DMS 273 (cell line): ENCODE measurements at regions not wholly inside any gene's neighbourhood (a gene's known extent, or its start where the extent isn't known, plus 50 kb on each side); places are given as distances from the start of the nearest gene placed in this dataset.
"Not testable (repeated sequence)": the region's sequence is repeated elsewhere in the genome, so short reads cannot be mapped to it uniquely, and the experiment has no call there.

Experiments
- DNase-seq: peaks from one replicate; lab custom pipeline; 2025; ENCODE audit not compliant: unreplicated experiment; lab: John Stamatoyannopoulos, UW

DNA sequence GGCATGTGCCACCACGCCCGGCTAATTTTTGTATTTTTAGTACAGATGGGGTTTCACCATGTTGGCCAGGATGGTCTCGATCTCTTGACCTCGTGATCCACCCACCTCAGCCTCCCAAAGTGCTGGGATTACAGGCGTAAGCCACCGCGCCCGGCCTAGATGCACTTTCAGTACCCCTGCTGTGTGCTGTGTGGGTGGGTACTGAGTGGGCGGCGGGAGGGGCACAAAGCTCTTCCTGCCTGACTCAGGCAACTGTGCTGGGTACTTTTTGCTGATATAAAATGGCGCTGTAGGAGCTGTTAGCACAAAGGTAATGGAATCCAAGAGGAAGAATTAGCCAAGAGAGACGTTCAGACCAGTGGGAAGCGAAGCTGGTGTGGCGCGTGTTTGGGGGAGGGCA is 79.6 kb upstream of the HES1 start:
- not testable (repeated sequence) for DNase-seq

DNA sequence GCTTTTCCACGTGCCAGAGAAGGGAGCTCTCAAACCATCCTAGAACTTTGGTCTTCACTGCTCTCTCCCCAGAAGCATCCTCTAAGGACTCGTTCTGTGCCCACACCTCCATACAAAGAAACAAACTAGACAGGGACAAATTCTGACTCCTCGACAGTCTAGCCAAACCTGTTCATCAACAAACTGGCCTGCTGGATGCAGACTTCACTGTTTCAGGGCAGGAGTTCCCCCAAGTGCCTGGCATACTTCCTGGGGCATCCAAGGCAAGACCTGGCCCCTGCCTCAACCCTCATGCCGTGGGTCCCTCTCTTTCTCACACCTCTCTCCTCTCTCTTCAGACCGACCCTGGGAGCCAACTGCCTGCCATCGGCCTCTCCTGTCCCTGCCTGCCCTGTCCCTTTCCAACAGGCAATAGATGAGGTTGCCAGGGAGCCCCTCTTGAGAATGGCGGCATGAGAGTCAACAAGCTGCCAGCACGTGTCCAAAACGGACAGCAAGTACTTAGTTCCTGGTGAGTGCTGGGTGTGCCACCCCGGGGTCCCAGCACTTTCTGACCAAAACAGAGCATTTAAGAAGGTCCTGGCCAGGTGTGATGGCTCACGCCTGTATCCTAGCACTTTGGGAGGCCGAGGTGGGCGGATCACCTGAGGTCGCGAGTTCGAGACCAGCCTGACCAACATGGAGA is 79.1 kb upstream of the HES1 start:
- DNase-seq: no peak

DNA sequence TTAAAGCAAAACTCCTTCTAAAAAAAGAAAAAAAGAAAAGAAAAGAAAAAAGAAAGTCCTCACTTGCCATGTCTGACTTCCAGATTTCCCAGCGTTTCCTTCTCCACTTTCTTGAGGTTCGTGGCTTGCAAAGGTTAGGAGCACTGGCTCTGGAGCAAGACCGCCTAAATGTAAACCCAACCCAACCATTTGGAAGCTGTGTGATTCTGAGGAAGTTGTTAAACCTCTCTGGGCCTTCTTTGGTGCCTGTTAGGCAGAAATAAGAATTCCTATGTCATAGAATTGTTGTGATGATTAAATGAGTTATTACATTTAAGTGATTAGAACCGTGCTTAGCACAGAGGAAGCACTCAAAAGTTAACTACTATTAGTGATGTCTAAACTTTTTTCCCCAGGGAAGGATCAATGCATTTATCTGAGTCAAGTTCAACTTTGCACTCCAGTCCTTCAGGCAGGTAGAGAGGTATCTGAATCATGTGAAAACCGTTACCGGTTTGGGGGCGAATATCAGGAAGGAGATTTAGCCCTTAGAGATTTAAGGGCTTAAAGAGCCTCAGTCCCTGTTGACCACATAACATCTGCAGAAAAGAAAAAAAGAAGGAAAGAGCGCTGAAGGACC is 78.3 kb upstream of the HES1 start:
- DNase-seq: no peak

DNA sequence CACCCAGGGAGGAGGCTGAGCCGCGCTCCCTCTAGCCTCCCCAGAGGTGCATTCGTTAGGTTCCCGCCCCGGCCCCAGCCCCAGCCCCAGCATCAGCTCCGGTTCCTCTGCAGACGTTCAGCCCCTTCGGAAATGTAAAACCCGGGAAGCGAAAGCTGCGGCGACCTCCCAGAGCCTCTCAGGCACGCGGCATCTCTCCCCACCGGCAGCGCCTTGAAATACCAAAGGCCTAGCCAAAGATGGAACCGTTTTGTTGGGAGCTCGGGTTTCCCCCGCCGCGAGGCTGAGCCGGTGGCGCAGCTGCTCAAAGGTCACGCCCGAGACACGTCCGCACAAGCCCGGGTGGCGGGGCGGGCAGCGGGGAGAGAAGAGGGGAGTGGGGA is 77.8 kb upstream of the HES1 start:
- peak; percentile 90 for DNase-seq

DNA sequence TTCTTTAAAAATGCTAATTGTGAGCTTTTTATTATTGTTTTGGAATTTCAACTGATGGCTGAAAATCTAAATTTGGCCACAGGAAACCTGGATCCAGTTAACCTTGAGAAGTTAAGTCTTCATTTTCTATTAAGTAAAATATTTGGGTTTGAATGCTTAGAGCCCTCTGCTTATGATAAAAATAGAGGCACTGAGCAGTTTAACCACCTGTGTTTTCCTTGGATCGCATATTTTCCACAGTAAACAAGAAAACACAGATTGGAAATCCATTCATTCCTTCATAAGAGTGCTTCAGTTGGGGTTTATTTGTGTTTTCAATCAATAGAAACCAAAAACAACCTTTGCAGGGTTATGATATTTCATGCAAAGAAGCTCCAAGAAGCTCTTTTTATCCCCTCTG is 77.2 kb upstream of the HES1 start:
- DNase-seq: no peak

DNA sequence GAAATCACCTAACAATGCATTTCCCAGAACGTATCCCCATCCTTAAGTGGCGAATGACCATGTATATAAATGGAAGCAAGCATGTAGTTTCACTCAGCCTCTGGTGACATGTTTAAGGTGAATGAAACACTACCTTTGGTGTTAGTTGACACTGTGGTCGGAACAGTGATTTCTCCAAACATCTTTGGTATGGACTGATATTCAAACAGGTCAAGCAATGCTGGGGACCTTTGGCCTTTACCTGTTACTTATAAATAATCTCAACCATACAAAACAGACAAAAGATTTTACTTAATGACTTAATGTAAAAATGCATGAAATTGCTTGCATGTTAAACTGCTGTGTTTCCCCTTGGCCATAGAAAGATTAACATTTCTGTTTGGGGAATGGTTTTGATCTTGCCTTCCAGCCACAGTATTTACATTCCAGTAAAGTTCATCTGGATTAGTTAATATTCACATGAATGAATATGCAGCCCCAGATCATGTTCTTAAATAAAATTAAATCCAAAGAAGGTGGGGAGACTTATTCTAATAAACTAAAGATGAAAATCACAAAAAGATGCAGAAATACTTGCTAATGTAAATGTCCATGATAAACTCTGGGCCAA is 74.4 kb upstream of the HES1 start:
- DNase-seq: no peak

DNA sequence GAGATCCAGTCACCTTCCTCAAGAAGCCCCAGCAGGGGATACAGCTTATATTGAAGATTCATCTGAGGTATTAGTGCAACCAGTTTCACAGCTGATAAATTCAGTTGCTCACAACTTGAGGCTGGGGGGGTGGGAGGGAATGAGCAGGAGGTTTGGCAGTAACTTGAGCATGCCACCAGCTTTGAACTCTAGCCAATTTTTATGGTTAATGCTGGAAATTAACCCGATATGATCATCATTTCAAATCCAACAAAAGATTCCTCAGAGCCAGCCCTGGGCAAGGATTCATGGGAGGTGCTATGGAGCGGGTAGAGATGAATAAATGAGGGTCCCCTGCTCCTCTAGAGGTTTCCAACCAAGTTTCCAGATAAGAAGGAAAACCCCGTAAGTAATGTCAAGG is 73.1 kb upstream of the HES1 start:
- peak; percentile 40 for DNase-seq

DNA sequence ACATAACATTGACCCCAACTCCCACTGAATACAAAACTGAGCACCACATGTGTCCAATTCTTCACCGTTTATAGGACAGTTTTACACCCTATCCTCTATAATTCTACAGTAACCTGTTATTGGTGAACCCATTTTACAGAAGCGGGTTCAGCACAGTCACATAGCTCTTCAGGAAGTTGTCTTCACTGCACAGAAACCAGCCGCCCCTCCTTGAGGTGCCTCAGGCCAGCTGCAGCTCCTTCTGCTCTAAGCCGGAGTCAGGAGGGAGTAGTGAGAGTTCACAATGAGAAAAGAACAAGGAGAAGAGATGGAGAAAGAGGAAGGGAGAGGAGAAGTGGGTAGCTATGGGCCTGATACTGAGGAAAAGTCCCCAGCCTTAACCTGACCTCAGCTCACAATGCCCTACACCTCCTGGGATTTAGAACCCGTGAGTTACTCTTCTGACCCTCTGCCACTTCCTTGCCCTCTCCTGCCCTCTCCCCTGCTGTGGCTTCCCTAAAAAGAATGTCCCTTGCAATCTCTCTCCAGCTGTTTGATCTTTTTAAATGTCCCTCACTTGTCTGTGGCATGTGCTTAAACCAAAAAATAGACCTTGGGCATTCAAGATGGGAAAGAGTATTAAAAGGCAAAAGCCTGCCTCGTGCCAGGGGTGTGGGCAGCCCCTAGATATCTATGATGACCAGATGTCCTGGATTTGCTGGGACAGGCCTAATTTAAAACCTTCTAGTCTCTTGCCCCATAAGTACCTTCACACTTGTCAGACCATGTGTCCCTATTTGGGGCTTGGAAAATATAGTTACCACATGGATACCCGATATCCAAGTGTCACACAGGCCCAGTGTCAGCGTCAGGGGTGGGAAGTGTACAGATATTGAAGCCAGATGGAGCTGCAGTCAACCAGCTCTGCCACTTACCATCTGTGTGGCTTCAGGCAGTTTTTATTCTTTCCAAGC is 71.3 kb upstream of the HES1 start:
- DNase-seq: peak; percentile 61

DNA sequence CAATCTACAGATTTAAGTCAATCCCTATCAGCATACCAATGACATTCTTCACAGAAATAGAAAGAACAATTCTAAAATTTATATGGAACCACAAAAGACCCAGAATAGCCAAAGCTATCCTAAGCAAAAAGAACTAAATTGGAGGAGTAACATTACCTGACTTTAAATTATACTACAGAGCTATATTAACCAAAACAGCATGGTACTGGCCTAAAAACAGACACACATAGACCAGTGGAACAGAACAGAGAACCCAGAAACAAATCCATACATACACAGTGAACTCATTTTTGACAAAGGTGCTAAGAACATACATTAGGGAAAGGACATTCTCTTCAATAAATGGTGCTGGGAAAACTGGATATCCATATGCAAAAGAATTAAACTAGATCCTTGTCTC is 68.6 kb upstream of the HES1 start:
- DNase-seq: not testable (repeated sequence)

DNA sequence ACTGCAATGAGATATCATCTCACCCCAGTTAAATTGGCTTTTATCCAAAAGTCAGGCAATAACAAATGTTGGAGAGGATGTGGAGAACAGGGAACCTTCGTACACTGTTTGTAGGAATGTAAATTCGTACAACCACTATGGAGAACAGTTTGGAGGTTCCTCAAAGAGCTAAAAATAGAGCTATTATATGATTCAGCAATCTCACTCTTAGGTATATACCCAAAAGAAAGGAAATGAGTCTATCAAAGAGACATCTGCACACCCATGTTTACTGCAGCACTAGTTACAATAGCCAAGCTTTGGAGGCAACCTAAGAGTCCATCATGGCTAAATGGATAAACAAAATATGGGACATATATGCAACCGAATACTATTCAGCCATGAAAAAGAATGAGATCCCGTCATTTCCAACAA is 68.0 kb upstream of the HES1 start:
- DNase-seq: peak; percentile 46

DNA sequence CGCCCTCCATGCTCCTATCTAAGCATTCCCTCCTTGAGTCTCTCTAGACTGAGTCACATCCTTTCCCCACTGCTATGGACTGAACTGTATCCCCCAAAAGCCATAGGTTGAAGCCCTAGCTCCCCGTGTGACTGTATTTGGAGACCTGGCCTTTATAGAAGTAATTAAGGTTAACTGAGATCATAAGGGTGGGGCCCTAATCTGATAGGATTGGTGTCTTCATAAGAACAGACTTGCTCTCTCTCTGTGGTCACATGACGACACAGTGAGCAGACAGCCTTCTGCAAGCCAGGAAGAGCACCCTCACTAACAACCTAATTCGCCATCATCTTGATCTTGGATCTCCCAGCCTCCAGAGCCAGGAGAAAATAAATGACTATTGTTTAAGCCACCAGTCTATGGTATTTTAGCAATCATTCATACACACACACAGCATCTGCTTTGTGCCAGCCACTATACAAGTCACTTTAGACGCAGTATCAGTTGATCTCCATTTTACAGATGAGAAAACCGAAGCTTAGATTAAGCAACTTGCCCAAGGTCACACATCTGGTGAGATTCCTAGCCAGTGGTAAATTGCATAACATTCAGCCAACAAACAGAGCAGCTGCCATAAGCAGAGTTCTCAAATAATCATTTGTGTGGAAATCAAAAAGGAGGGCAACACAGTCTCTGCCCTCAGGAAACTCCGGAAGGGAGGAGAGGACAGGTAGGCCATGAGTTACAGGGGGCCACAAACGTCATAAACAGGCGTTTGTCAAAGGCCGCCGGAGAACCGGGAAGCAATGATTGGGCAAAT is 66.3 kb upstream of the HES1 start:
- DNase-seq: no peak

DNA sequence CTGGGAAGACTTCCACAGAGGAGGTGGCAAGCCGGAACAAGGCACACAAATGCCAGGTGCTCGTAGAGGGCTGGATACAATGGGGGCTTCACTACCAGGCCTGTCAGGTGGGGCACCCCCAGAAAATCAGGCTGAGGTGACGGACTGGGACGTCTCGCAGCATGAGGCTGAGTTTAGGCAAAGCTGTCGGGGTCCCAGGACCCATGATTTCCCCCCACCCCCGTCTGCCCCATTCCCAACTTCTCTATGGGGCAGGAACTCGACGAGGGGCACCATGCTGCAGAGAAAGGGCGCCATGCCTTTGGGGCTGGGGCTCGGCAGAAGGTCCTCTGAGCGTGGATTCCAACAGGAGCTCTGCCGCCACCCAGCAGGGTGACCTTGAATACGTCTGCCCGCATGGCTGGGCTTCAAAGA is 65.7 kb upstream of the HES1 start:
- DNase-seq: no peak

DNA sequence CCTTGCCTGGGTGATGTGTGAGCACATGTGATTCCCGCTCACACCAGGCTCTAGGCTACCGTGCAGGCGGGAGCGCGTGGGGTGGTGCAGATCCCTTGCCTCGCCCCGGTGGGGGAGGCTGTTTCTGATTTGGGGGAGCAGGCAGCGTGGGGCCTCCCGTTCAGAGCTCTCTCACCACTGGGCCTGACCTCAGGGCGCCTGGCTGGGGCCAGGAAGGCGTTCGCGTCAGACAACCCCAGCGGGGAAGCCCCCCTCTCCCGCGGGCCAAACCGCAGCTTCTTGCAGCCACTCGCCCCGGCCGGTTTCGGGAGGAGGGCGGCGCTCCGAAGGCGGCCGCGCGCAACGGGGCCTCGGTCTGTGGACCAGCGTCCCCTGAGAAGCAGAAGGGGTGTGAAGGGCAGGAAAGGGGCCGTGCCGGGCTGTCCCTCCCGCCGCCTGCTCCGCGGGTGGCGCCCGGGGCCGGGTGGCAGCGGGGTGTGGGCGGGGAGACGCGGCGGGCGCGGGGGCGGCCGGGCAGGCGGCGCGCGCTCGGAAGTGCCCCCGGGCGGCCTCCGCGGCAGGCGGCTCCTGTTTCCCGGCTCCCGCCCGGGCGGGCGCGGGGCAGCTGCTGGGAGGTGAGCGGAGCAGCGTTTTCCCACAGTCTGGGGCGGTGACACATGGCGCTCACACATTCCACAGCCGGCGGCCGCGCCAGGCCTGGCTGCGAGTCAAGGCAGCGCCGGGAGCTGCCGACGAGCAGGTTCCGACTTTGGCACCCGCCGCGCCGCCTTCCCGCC is 65.1 kb upstream of the HES1 start:
- DNase-seq: peak; percentile 98

DNA sequence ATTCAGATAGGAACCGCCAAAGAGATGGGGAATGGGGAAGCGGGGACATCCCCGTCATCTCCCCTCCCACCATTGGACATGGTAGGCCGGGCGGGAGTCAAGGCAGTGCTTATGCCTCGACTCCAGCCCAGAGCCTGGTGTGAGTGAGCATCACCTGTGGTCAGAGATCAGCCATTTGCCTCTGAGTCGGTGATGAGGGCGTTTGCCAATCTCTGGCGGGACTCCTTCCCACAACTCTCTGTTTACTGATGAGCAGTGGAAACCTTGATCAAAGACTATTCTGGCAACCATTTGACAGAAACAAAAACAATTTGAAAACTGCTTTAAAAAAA is 63.9 kb upstream of the HES1 start:
- DNase-seq: no peak

DNA sequence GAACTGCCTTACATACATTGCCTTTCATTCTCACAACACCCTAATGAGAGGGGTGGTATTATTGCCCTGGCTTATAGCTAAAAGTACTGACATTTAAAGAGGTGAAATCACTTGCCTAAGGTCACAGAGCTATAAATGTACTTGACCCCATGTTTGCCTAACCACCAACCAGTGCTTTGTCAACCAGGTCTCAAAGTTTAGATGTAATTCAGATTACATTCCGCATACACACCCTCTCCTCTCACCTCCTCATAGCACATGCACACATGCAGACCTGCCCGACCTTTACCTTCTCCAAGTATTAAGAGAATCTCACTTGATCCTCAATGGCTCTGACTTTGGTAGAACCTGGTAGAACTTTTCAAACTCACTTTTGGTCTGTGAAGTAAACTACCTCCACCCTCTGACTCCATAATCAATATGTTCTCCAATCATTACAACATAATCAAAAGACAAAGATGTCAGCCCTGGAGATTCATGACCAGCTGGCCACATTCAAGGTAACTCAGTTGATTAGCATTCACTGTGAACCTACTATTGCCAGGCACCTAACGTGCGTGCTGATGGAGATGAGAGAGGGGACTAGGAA is 63.2 kb upstream of the HES1 start:
- no peak for DNase-seq

DNA sequence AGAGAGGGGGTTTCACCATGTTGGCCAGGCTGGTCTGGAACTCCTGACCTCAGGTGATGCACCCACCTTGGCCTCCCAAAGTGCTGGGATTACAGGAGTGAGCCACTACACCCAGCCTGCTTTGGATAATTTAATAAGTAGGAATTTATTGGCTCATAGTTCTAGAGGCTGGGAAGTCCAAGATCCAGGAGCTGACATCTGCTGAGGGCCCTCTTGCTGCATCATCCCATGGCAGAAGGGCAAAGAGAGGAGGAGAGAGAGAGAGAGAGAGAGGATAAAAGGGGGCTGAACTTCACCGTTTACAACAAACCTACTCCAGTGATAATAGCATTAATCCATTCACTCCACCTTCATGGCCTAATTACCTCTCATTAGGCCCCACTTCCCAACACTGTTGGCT is 62.0 kb upstream of the HES1 start:
- DNase-seq: no peak

DNA sequence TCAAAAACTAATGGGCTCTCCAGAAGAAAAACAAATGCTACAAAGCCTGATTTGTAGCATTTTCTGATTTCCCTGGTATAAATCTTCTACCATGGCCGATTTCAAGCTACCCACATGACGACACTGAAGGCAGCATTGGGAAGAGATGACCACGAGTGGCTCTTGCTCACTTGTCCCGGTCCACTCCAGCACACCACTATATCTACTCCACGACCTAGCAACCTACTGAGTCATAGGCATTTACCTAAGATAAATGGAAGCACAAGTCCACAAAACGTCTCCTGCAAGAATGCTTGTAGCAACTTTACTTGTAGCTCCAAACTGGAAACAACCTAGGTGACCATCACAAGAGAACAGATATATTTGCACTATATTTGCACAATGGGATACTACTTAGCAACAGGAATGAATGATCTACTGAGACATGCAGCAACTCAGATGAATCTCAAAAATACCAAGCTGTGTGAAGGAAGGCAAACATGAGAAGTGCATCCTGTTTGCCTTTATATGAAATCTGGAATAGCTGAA is 60.8 kb upstream of the HES1 start:
- no peak for DNase-seq

DNA sequence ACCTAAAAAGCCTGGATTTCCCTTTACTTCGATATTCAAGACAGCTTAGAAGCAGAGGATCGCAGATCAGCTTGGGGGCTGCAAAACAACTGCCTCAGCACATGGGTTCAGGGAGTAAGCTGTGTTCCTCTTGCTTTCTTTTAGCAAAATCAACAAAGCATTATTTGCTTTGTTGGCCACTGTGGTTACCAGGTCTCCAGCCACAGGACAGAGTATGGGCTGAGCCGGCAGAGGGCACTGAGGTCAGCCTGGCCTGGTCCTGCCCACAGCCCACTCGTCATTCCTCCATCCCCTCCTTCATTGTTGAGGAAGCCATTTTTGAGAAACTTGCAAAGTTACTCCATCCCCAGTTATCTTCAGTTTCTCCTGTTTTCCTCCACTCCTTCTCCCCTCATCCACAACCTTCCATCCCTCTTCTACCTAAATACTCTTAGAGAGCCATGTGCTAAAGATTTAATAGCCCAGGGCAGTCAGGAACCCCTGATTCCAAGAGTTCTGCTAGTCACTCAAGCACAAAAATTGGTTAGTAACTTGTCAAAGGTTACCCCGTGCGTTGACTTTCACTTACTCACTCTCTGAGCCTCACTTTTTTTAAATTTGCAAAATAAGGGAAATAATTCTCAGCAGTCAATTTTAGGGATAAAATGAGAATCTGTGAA is 60.0 kb upstream of the HES1 start:
- DNase-seq: no peak

DNA sequence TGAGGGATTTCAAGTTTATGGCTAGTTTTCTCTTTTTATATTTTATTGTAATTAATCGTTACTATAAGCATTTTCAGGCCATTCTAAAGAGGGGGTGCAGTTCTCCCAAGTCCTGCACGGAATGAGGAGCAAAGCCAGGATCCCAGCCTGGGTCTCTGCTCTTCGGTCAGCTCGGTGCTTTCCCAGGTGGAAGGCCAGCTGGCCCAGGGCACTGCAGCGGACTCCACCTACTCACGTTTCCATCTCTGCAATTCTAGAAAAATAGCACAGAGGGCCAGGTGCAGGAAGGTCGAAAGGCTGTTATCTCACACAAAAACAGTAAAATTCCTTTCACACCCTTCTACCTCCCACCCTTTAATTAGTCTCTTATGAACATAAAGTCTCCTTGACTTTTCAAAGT is 59.5 kb upstream of the HES1 start:
- DNase-seq: no peak
